GM19468 (cell line): ENCODE measurements at regions not wholly inside any gene's neighbourhood (a gene's known extent, or its start where the extent isn't known, plus 50 kb on each side); places are given as distances from the start of the nearest gene placed in this dataset.

ENCODE experiments used
- ATAC-seq: cut with Tn5 transposase; IDR thresholded peaks from one replicate; pipeline ENCODE4 v1.9.1; 2021; ENCODE audit warnings: mild to moderate bottlenecking, moderate library complexity, moderate number of reproducible peaks; ENCODE audit not compliant: unreplicated experiment; ENCODE audit errors: extremely low read depth

DNA sequence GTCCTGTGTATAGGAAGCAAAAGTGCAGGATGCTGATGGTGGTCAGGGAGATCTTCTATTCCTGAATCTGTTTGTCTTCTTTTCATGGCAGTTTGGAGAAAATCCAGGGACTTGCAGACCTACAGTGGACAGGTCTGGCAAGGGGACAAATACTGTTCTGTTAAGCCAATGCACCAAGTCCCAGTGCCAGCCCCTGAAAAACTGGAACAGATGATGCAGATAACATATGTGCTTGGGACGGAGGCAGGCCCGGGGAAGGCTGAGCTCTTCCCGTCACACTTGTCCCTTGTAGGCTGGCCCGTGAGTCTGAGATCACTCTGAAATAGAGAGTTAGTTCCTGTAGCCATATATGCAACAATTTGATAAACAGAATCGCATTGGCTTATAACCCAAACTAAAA, 265.7 kb downstream of the MTRR start:
- ATAC-seq = no peak

DNA sequence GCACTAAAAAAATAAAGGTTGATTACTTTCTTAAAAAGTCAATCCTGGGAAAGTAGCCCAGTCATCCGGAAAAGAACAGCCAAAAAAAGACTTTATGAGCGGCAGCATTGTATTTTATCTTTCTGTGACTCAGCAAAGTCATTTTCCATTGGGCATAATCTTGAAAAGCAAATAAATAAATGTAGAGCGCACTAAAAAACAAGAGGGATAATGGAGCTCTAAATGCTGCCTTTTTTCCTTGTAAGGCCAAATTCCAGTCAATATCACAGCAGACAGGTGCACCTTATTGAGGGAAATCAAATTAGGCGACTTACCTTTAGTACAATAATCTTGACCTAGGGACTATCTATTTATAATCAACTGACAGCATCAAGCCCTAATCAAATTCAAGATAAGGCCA, 266.8 kb downstream of the MTRR start:
- ATAC-seq = no peak

DNA sequence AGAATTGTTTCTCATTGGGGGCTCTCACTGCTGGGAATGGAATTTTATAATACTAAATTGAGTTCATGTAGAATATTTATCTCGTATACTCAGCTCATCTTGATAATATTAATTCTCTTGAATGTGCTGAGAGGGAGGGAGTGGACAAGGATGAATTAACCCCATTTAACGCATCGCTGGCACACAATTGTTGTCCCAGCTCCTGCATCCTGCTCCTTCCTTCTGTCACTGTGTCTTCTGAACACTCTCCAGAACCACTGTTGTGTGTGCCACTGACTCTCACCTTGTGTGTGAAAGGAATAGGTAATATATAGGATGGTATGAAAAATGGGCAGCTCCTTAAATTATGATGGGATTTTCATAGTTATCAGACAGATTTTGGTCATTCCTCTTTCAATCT, 267.3 kb downstream of the MTRR start:
- no peak for ATAC-seq

DNA sequence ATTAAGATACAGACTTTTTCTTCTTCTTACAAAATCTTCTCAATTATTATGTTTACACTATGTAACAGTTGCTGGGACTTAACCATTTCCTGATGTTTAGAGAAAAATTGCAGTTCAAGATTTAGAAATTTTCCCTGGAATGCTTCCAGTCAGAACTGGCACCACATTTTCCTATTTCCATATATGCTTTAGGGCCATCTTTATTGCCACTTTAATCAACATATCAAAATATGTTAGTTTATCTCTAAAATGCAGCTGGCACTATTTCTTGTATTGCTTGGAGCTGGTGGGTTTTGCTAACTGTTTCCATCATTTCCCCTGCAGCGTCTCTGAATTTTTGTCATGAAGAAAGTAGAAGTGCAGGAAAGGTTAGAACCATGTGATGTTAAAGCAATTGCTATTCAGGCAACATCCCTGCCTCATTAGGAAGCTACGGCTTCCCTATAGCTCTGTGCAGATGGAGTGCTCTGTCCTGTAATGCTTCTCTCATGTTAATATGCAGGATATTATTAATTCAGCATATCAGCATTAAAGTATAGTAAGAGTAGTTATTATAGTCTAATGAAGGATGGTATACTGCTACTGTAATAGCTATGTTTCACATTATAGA, 269.1 kb downstream of the MTRR start:
- ATAC-seq = no peak

DNA sequence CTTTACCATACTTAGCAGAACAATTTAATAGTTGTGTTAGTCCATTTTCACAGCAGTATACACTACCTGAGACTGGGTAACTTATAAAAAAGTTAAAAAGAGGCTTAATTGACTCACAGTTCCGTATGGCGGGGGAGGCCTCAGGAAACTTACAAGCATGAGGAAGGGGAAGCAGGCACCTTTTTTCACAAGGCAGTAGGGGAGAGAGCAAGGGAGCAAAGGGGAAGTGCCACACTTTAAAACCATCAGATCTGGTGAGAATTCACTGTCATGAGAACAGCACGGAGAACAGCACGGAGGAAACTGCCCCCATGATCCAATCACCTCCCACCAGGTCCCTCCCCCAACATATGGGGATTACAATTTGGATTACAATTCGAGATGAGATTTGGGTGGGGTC, 269.9 kb downstream of the MTRR start:
- ATAC-seq = no peak

DNA sequence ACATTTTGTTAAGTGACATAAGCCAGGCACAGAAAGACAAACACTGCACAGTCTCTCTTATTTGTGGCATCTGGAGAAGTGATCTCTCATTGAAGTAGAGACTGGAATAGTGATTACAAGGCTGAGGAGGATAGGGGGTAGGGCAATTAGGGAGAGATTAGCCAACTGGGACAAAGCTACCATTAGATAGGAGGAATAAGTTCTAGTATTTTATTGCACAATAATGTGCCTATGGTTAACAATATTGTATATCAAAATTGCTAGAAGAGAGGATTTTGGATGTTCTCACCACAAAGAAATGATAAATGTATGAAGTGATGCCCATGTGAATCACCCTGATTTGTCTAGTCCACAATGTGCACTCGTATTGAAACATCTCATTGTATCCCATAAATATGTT, 281.8 kb downstream of the MTRR start:
- ATAC-seq = no peak

DNA sequence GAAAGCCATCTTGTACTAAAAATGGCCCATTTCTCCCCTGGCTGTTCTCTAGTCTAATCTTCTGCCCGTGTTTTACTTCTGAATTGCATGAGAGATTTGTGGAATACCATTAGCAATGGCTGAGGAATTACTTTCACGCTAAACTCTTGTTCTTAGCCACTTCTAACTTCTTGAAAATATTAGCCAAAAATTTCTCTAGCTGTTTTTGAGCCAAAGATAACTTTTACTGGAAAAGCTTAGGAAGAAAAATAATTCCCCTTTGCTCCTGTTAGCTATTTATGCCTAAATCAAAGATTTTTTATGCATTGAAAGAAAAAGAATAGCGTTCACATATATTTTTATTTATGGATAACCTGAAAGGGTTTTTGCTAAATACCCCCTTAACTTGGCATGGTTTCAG, 287.8 kb downstream of the MTRR start:
- ATAC-seq = no peak

DNA sequence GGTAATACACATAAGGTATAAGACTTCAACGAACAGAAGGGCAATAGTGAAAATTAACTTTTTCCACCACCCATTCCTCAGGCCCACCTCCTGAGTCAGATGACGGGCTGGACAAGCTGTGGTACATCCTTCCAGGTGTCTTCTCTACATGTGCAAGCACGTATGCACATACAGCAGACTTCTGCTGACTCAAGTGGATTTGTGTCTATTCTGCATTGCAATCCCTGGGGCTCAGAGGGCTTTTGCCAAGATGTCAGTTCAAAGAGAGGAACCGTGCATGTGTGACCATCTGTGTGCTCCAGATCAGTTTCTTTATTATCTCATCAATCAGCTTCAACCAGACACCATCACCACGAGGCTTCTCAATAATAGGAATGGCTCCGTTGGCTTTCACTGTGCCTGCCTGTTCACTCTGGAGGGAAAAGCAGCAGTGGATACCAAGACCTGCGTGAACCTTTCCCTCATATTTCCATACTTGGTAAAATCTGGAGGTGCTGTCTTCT, 288.4 kb downstream of the MTRR start:
- ATAC-seq = no peak

DNA sequence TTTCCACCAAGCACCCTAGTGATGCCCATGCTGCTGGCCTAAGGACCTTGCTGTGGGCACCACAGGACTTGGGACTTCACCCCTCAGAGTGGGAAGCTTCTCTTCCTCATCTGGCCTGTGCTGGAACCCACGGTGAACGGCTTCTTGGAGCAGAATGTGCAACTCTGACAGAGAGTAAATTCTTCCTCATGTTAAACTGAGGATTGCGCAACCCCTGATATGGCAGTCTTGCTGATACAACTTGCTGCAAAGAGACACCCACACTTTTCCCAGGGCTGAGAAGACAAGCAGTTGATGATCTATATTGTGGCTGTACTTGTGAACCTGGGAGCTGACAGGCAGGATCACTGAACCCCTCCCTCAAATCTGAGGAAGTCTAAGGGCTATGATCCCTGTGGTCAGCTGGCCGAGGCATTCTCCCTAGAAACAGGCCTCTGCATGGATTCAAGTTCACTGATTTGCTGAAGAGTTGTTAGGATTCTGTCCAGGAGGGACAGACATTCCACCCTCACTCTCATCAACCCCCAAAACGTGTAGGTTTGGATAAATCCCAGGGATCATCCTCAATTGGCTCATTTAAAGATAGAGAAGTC, 307.2 kb downstream of the MTRR start:
- ATAC-seq = no peak

DNA sequence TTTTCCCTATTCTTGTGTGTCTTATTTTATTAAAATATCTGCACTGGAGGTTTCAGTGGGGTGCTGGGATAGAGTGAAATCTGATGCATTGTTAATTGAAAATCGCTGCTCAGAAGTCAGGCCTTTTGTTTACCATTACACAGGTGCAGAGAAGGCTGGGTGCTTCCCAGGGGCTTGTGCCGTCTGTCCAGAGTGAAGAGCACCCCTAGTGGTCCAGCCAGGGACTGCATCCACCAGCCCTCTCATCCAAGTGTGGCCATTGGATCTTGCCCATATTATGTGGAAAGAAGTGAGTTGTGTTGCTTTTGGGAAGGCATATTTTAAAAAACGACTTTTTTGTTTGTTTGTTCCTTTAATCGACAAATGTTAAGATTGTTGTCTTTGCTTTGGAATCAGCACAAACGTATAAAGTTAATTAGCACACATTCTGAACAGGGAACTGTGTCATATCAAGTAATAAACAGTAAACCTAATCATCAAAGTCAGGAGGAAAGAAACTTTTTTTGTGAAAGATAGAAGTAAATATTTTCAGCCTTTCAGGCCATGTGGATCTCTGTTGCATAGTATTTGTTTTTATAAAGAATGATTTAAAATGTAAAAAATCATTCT, 315.6 kb downstream of the MTRR start:
- no peak for ATAC-seq

DNA sequence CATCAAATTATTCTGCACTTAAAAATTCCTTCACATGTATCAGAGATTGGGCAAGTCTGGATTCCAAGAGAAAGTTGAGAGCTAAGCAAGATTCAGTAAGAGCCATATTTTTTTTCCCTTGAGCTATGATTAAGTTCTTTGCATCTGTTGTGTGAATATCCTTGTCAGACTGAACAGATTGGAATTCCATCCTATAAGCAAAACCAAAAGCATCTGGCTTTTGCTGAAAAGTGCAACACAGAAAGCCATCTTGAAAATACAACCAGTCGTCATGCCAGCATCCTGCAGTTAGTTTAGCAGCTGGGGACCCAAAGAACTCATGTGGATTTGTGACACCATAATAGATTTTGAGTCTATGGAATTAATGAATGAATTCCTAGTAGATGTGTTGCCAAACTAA, 316.9 kb downstream of the MTRR start:
- ATAC-seq = no peak

DNA sequence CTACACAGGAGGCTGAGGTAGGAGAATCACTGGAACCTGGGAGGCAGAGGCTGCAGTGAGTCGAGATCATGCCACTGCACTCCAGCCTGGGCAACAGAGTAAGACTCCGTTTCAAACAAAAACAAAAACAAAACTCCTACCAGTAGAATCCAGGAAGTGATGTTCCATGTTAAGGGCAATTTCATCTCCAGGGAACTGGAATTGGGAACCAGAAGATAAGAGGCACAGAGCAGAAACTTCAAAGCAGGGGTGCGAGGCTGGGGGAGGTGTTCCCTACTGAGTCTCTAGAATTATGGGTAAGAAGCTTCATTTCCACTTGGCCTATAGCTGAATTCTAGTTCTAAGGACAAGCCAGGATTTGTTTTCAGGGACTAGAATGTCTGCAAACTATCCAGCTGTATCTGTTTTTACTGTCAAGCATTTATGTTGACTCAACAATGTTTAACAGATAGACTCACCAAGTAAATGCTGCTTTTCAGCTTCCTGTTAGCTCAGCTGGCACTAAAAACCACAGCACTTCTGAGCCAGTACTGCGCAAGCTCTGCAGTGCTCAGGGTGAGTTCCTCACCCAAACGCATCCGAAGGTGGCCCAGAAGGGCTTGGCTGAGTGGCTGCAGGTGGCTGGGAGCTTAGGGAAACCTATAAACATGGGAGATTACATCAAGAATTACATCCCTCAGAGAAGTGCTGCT, 320.1 kb downstream of the MTRR start:
- ATAC-seq = no peak

DNA sequence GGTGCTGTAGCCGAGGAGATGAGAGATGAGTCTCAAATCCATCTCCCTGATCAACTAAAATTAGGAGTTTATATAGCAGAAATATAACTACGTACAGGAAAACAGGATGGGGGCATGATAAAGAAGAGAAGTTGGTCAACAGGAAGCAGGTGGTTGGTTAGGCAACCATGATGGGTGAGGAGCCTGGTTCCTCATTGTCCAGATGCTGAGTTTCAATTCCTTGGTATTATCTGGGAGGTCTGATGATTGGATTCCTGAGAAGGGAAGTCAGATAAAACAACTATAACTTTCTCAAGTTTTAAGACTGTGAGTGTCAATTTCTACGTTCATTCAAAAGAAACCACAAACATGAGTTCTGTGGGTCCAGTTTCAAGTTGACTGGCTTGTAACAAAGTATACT, 323.9 kb downstream of the MTRR start:
- no peak for ATAC-seq

DNA sequence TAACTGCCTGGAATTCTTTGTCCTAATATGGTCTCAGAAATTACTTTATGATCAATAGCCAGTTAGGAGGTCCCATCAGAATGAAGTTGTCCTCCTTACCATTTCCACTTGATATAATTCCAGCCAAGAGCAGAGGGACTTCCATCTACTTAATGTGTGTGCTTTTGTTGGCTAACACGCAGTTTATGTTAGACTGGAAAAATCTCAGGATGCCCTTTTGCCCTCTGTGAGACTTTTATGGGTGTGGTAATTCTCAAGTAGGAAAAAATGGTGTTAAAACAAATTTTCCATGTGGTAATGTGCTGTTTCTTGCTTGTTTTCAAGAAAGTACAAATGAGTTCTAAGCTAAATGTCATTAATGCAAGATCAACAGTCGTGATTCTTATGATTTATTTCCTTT, 327.1 kb downstream of the MTRR start:
- ATAC-seq = no peak

DNA sequence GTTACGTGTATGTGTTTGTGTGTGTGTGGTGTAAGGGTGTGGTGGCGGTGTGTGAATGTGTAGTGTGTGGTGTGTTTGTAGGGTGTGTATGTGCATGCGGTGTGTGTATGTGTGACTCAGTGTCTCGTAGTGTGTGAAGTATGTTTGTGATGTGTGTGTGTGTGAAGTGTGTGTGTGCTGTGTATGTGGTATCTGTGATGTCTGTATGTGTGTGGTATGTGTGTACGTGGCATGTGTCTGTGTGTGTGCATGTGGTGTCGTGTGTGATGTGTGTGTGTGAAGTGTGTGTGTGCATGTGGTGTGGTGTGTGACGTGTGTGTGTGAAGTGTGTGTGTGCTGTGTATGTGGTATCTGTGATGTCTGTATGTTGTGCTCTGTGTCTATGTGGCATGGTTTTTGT, 339.4 kb downstream of the MTRR start:
- ATAC-seq = no peak

DNA sequence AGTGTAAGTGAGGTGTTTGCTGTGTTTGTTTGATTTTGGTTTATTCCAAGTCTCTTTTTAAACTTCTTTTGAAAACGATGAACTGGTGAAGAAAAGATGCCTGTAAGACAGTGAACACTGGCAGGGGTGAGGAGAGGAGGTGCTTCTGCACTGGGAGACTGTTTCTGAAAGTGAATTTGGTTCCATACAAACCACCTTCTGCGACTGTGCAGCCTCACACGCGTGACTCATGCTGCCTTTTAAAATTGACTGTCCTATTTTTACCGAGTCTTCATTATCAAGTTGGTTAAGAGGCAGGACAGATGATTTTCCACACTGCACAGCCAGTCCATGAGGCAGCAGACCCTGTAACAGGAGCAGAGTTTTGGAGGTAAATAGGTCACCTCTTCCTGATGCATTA, 340.6 kb downstream of the MTRR start:
- ATAC-seq = no peak

DNA sequence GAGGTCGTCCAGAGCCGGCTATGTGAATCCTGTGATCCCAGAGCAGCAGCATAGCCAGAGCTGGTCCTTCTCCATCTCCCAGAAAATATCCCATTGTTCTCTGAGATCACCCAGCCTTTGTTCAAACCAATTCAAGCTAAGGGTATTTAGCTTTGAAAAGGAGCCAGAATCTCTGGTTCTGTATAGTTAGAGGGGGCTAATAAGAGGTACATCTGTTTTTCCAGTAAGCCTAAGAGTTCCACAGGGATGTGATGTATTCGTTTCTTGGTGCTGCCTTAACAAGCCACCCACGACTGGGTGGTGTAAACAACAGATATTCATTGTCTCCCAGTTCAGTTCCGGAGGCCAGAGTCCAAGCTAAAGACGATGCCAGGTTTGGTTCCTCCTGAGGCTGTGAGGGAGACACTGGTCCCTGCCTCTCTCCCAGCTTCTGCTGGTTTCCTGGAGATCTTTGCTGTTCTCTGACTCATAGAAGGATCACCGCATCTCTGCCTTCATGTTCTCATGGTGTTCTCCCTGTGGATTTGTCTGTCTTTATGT, 344.8 kb downstream of the MTRR start:
- no peak for ATAC-seq

DNA sequence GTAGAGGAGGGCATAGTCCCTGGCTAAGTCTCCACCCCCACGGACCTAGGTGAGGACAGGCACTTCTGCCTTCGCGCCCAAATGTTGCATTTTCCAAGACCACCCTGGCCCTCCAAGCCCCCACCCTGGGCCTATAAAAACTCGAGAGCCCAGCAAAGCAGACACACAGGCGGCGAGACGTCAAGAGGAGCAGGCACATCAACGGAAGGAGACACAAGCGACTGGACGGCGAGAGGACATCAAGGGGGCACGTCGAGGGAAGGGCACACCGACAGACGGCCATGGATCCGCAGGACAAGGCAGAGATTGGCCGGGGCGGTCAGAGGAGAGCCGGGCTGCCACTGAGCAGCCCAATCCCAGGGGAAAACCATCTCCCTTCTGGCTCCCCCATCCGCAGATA, 348.0 kb downstream of the MTRR start:
- no peak for ATAC-seq

DNA sequence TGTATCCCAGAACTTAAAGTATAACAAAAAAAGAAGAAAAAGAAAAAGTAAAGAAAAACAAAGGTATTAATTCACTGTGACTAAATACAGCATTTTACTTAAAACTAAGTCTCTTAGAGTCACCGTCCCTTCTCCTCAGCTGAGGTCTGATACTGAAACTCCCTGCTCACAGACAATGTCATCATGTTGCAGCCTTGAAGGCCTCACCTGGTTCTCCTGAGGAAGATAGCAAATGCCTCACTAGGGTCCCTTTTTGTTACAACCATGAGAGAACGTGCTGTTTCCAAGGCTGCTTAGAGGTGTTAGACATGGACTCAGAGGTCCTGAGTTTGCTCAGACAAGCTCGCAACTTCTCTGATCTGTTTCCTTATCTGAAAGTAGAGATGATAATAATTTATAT, 357.2 kb downstream of the MTRR start:
- no peak for ATAC-seq

DNA sequence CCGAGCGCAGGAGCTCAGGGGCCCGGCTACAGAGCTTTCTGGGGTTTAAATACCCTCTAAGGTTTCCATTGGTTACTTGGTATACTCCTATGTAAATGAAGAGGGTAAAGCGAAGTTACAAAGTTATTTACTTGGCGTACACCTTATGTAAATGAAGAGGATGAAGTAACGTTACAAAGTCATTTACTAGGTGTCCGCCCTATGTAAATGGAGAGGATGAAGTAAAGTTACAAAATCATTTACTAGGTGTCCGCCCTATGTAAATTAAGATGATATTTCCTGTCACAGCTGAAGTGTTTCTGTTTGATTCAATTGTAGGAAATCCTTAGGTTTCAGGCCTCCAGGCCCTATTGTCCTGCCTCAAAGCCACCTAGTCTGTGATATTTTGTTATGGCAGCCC, 358.2 kb downstream of the MTRR start:
- ATAC-seq = no peak

DNA sequence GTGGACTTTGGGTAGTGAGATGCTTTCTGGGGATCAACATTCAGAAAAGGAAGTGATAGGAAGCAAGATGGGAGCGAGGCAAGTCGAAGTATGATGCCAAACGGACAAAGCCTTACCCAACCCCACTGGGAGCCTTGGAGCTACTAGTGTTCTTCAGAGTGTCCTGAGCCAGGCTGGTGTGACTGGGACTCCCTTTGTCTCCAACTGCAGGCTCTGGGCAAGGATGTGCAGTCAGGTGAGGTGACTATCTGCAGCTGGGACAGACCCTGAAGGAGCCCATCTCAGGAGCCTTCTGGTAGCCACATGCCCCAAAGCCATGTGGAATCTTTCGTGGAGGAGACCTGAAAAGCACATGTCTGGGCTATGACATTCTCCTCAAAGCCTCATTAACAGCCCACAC, 360.6 kb downstream of the MTRR start:
- ATAC-seq = no peak
